Right ventricle myocardium superior (tissue), 1 donor: ENCODE measurements at regions not wholly inside any gene's neighbourhood (a gene's known extent, or its start where the extent isn't known, plus 50 kb on each side); places are given as distances from the start of the nearest gene placed in this dataset.
A peak's percentile ranks its signal among the peaks of the same experiment; 100 is the strongest.
"Not testable (repeated sequence)": the region's sequence is repeated elsewhere in the genome, so short reads cannot be mapped to it uniquely, and the experiment has no call there.

Source experiments
- ATAC-seq: fragments of 200-7000 bp; cut with Tn5 transposase; one replicate; pipeline ENCODE4 v1.9.1; 2020; ENCODE audit warnings: mild to moderate bottlenecking; ENCODE audit not compliant: poor library complexity
- DNase-seq: peaks from one replicate; pipeline ENCODE4 v3.0.0-alpha.2; 2020
- intact Hi-C: fragments of 100-400 bp; cut with DNase I; formaldehyde crosslinking; loops from one replicate; pipeline ENCODE4 v1.11.2; 2022
- donor health status: DM: no; HTN: yes; CAD: no; lungs with severe emphysema.

GRCh38 chr10:33080467-33080866 lies 122.4 kb upstream of the ITGB1 start:
- ATAC-seq, intact Hi-C loops, DNase-seq: not testable (repeated sequence)

- intact Hi-C loops, result no loop called here
- no peak for DNase-seq
- ATAC-seq, result peak; percentile 63
These were observed 116.4 kb upstream of the ITGB1 start for GRCh38 chr10:33074443-33074842.

DNA sequence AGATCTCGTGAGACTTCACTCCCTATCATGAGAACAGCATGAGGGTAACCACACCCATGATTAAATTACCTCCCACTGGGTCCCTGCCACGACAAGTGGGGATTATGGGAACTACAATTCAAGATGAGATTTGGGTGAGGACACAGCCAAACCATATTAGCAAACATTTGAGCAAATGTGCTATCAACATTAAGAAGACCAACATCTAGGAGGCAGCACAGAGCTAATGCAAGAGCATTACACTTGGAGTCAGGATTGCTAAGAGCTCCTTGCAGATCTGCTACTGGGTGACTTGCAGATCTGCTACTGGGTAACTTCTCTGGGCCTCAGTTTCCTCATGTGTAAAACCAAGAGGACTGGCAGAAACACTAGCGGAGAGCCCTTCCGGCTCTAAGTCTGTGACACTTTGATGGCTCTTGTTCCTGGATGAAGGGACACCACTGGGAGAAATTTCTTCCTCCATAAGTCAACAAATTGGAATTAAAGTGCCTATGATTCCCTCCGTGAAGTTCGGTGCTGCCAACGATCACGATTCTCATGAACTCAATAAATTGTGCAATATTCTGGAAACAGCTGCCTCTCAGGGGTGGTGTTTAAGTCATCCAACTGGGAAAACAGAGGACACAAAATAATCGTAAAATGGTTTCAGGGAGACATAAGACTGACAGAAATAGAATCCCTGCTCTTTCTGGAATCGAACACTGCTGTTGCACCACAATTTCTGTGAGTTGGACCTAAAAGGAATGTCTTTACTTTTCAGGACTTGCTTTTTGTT lies 115.8 kb upstream of the ITGB1 start:
- DNase-seq, result no peak
- ATAC-seq, result peak; percentile 70
- intact Hi-C loops, result no loop called here

GRCh38 chr10:33071857-33072256 lies 113.8 kb upstream of the ITGB1 start:
- ATAC-seq (no peak), DNase-seq (no peak)
- intact Hi-C loops, result no loop called here

DNA sequence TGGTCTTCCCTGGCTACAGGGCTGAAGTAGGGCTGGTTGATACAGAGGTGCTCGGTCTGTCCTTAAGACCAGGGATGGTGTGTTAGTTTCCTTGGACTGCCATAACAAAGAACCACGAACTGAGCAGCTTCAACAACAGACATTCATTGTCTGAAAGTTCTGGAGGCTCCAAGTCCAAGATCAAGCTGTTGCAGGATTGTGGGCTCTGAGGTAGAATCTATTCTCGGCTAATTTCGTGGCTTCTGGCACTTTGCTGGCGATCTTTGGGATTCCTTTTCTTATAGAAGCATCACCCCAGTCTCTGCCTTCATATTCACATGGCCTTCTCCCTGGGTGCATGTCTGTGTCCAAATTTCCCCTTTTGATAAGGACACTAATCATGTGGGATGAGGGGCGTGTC lies 112.1 kb upstream of the ITGB1 start:
- ATAC-seq, result no peak
- no peak for DNase-seq
- intact Hi-C loops, result no loop called here

GRCh38 chr10:33067917-33068316 lies 109.9 kb upstream of the ITGB1 start:
- ATAC-seq (no peak), DNase-seq (no peak)
- intact Hi-C loops, result no loop called here

- intact Hi-C loops, result no loop called here
- no peak for ATAC-seq
- no peak for DNase-seq
These were observed 109.5 kb upstream of the ITGB1 start for GRCh38 chr10:33067481-33067880.

DNA sequence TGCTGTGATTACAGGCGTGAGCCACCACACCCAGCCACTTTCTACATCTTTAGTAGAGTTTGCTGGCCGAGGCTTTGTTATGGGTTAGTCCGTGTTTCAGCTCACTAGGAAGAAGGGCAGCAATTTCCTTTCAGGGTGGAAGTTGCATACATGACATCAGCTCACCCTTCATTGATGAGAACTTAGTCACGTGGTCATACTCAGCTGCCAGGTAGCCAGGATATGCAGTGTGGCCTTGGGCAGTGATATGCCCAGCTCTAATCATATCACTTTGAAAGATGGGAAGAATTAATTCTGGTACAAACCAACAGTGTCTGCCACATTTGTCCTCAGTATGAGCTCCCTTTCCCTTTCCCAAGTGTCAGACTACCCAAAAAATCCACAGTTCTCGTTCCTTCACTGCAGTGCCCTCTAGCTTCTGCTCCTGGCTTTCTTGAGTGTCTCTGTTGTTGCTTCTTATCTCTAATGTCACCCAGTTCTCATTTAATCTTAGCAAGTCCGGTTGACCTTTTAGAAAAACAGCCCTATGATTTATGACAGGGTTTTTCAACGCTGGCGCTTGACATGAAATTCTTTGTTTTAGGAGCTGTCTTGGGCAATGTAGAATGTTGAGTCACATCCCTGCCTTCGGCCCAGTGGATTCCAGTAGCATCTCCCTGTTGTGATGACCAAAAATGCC lies 108.7 kb upstream of the ITGB1 start:
- intact Hi-C loops, result no loop called here
- DNase-seq (no peak), ATAC-seq (no peak)

GRCh38 chr10:33065111-33065510 lies 107.1 kb upstream of the ITGB1 start:
- intact Hi-C loops, result no loop called here
- no peak for DNase-seq

DNA sequence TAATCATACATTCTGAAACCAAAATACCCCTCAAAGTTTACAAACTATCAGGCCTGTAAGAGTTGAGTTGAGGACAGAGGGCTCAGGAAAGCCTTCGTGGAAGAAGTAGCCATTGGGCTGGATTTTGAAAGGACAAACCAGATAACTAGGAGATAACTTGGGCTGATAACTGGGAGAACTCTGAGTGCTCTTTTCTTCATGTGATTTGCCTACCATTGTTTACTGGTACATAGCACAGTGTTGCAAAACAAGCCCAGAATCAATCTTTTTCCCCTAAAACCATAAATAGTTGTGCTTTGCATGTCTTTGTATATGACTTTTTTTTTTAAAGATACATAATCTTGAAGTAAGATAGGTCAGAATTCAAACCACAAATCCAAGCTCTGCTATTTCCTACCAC lies 106.7 kb upstream of the ITGB1 start:
- no peak for DNase-seq
- ATAC-seq, result no peak
- intact Hi-C loops, result no loop called here

More at GRCh38 chr10:33065111-33065510, 107.1 kb upstream of the ITGB1 start:
- ATAC-seq, result no peak

- DNase-seq (no peak), ATAC-seq (no peak)
- intact Hi-C loops, result no loop called here
These were observed 99.6 kb upstream of the ITGB1 start for GRCh38 chr10:33057620-33058019.

GRCh38 chr10:33056828-33057596 lies 99.0 kb upstream of the ITGB1 start:
- DNase-seq, result no peak
- ATAC-seq, result no peak

GRCh38 chr10:33055625-33056024 lies 97.6 kb upstream of the ITGB1 start:
- intact Hi-C loops, result no loop called here

More at GRCh38 chr10:33056828-33057596, 99.0 kb upstream of the ITGB1 start:
- intact Hi-C loops, result no loop called here

GRCh38 chr10:33052915-33053810 lies 95.1 kb upstream of the ITGB1 start:
- DNase-seq (no peak), ATAC-seq (no peak)
- intact Hi-C loops, result no loop called here

More at GRCh38 chr10:33055625-33056024, 97.6 kb upstream of the ITGB1 start:
- no peak for DNase-seq
- no peak for ATAC-seq

GRCh38 chr10:33052263-33052875 lies 94.3 kb upstream of the ITGB1 start:
- no peak for DNase-seq
- intact Hi-C loops, result no loop called here
- no peak for ATAC-seq

- intact Hi-C loops, ATAC-seq, DNase-seq: not testable (repeated sequence)
These were observed 92.2 kb upstream of the ITGB1 start for GRCh38 chr10:33049963-33050920.

GRCh38 chr10:33048223-33048622 lies 90.2 kb upstream of the ITGB1 start:
- no peak for ATAC-seq
- intact Hi-C loops, result no loop called here
- no peak for DNase-seq
